Mesothelial cell of epicardium (in vitro differentiated cells): ENCODE measurements at regions not wholly inside any gene's neighbourhood (a gene's known extent, or its start where the extent isn't known, plus 50 kb on each side); places are given as distances from the start of the nearest gene placed in this dataset.

ENCODE experiments used
- DNase-seq, 2 experiments: peaks; one replicate each; pipeline ENCODE4 v3.0.0; 2021; ENCODE audit warnings: low spot score in 2 of 2; ENCODE audit not compliant: unreplicated experiment in 2 of 2
- H3K27ac Mint-ChIP-seq: 2 replicates; pipeline ENCODE4 v1.8.0; 2021; ENCODE audit warnings: mixed read lengths
- H3K27me3 Mint-ChIP-seq: 2 replicates; pipeline ENCODE4 v1.8.0; 2021; ENCODE audit warnings: low read depth, mixed read lengths
- H3K36me3 Mint-ChIP-seq: 2 replicates; pipeline ENCODE4 v1.8.0; 2021; ENCODE audit warnings: mixed read lengths
- H3K4me1 Mint-ChIP-seq: 2 replicates; pipeline ENCODE4 v1.8.0; 2021; ENCODE audit warnings: mixed read lengths
- H3K4me3 Mint-ChIP-seq: 2 replicates; pipeline ENCODE4 v1.8.0; 2021; ENCODE audit warnings: mild to moderate bottlenecking, moderate library complexity, mixed read lengths
- H3K9me3 Mint-ChIP-seq: 2 replicates; pipeline ENCODE4 v1.8.0; 2021; ENCODE audit warnings: mixed read lengths
- CTCF ChIP-seq: fragments of 200-600 bp; sonication (generic); IDR thresholded peaks from one replicate; pipeline ENCODE4 v1.5.0; 2021; ENCODE audit warnings: antibody characterized with exemption; ENCODE audit not compliant: unreplicated experiment

GRCh38 chr3:168205451-168205850, 109.7 kb upstream of the GOLIM4 start:
- no peak for DNase-seq
- Mint-ChIP-seq H3K9me3 (peaks cover 5% of the 10 kb centered on the region), H3K27ac (no peak overlapping the region), H3K4me1 (no peaks in the 10 kb centered on the region), H3K36me3 (no peaks in the 10 kb centered on the region), H3K4me3 (no peak overlapping the region), H3K27me3 (peaks cover 9% of the 10 kb centered on the region)
- TF ChIP-seq CTCF, result no peak

- H3K27ac Mint-ChIP-seq, result no peak overlapping the region
- no peak overlapping the region for H3K4me3 Mint-ChIP-seq
- no peaks in the 10 kb centered on the region for H3K36me3 Mint-ChIP-seq
- no peak for TF ChIP-seq CTCF
- H3K27me3 Mint-ChIP-seq, result peaks cover 16% of the 10 kb centered on the region
- no peaks in the 10 kb centered on the region for H3K9me3 Mint-ChIP-seq
- DNase-seq, result no peak
- H3K4me1 Mint-ChIP-seq, result no peaks in the 10 kb centered on the region
Measured at GRCh38 chr3:168197162-168197561, 101.4 kb upstream of the GOLIM4 start.

- Mint-ChIP-seq H3K27me3 (no peaks in the 10 kb centered on the region), H3K4me1 (no peaks in the 10 kb centered on the region), H3K27ac (no peak overlapping the region)
Measured at GRCh38 chr3:168191856-168192255, 96.1 kb upstream of the GOLIM4 start.

GRCh38 chr3:168187233-168187632, 91.5 kb upstream of the GOLIM4 start:
- Mint-ChIP-seq H3K27ac (no peak overlapping the region), H3K9me3 (no peaks in the 10 kb centered on the region), H3K27me3 (no peaks in the 10 kb centered on the region), H3K4me3 (no peak overlapping the region), H3K4me1 (no peaks in the 10 kb centered on the region), H3K36me3 (no peaks in the 10 kb centered on the region)
- no peak for TF ChIP-seq CTCF
- DNase-seq, result no peak

More at GRCh38 chr3:168191856-168192255, 96.1 kb upstream of the GOLIM4 start:
- H3K9me3 Mint-ChIP-seq, result no peaks in the 10 kb centered on the region
- TF ChIP-seq CTCF, result no peak
- H3K36me3 Mint-ChIP-seq, result no peaks in the 10 kb centered on the region
- H3K4me3 Mint-ChIP-seq, result no peak overlapping the region
- no peak for DNase-seq

GRCh38 chr3:168186293-168186983, 90.7 kb upstream of the GOLIM4 start:
- DNase-seq, result no peak
- Mint-ChIP-seq H3K4me3 (no peak overlapping the region), H3K4me1 (no peaks in the 10 kb centered on the region), H3K36me3 (no peaks in the 10 kb centered on the region), H3K27ac (no peak overlapping the region), H3K9me3 (no peaks in the 10 kb centered on the region), H3K27me3 (no peaks in the 10 kb centered on the region)
- TF ChIP-seq CTCF, result no peak

- Mint-ChIP-seq H3K27me3 (no peaks in the 10 kb centered on the region), H3K27ac (no peak overlapping the region), H3K9me3 (no peaks in the 10 kb centered on the region), H3K4me1 (no peaks in the 10 kb centered on the region), H3K36me3 (no peaks in the 10 kb centered on the region), H3K4me3 (no peak overlapping the region)
- TF ChIP-seq CTCF, result no peak
- no peak for DNase-seq
Measured at GRCh38 chr3:168183774-168184173, 88.0 kb upstream of the GOLIM4 start.
